Activated CD8-positive, alpha-beta memory T cell treated with anti-CD3 and anti-CD28 coated beads, Interleukin-2, amount 50 U/mL, for 24 hours (primary cell): ENCODE measurements at regions not wholly inside any gene's neighbourhood (a gene's known extent, or its start where the extent isn't known, plus 50 kb on each side); places are given as distances from the start of the nearest gene placed in this dataset.

ENCODE experiments used
- DNase-seq: peaks from one replicate; pipeline ENCODE4 v3.0.0-alpha.2; 2020; ENCODE audit errors: extremely low read depth

DNA sequence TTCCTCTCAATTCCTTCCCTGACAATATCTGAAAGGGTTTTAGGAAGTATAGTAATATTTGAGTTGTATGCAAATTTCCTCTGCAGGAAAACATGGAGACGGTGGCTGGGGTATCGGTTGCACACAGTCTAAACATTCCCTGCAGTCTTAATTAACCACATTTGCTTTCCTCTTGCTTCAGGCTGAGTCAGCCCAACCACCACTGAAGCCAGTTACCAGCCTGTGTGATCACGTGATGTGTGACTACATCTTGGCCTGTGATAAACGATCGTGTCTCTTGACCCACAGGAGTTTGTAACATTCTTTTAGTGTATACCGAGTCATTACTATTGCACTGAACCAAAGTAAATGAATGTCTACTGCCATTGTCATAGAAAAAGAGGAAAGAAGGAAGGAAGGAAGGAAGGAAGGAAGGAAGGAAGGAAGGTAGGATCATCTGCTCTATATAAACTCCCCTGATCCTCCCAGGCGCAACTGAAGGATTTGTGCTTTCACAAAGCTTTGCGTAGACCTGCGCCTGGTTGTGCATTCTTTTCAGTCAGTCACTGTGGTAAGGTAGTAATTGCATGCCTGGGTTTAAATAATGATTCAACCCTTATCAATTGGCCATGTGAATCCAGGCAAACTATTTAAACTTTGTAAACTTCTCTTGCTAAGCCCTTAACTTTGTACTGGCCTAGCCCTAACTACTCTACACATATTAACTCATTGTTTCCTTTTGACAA, 280.6 kb upstream of the SALL1 start:
- no peak for DNase-seq

DNA sequence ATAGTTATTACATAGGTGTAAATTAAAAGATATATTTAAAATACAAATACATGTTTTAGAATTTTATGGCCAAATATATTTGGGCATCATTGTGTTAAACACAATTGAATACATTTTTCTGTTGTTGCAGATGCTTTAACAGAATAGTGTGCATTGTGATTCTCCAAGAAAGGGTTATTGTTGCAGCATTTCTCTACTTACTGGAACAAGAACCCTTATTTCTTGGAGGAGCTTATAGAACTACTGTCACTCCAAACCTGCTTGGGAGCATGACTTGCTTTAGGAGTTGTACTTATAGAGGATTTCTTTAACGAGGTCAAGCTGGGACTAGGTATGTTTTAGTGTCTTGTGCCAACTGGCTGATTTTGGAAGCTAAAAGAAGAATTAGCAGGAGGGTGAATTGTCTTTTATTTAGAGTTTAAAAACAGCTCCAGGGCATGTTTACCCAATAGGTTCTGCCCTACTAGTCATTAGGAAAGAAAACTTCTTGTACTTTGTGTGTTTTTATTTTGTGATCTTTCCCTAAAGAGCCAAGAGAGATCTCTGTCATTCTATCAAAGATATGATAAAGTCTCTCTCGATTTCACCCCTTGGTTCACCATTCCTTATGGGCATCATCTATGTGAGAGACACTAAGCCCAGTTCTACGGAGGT, 279.8 kb upstream of the SALL1 start:
- no peak for DNase-seq

DNA sequence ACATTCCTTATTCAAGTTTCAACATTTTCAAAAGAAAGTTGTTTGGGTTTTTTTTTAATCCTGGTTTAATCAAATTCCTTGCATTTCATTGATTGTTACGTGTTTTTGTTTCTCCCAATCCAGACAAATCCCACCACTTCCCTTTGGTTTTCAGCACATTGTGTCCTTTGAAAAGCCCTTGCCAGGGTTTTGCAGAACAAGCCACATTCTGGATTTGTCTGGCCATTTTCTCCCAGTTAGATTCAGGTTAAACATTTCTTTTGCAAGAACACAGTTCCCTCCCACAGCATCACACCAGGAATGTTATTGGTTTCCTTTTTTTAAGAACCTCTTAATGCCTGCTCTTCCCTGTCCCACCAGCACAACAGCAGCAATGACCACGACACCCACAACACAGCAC, 278.0 kb upstream of the SALL1 start:
- no peak for DNase-seq

DNA sequence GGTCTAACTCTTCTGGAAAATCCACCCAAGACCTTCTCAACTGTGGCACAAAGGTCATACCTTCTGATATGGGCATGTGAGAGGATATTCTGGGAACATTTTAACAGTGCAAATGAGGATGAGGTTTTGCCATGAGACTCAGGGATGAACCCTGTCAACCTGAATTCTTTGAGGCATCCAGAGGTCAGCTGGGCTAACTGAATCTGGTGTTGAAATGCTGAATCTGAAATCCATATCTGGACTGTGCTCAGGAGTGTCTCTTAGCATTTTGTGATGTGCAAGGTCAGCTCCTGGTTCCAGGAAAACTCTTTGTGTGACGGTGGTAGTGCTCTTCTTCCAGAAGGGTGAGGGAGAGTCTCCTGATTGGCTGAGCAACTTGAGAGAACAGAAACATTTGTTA, 276.0 kb upstream of the SALL1 start:
- no peak for DNase-seq

DNA sequence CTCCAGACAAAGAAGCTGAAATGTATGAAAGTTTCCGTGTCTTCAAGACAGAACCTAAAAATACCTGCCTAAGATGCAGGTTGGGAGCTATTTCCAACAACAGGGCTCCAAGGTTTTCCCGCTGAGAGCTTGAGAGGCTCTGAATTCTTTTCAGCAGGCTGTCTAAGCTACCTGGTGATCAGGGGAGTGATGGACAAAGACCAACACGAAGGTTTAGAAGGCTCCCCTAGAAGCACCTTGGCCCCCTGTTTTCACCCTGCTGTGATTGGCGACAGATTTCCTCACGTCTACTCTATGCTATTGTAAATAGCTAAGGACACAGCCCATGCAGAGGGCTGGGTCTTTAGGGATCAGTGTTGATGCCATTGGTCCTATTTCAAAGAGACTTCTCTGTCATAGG, 275.2 kb upstream of the SALL1 start:
- DNase-seq: no peak

DNA sequence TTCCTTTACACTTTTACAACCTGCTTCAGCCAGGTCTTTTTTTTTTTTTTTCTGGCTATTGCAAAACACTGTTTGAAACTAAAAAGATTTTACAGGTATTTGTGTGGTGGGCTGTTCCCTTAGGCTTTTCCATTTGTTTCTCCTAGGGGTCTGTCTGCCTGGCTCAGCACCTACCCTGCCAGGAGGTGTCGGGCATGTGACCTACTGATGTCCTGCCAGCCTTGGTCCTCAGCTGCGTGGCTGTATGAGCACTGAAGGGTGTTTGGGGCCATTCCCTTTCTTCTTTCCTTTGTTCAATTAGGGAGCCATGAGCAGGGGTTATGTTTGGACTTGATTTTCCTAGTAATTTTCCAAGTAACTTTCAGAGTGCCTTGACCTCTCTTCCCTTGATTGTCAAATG, 269.2 kb upstream of the SALL1 start:
- no peak for DNase-seq

DNA sequence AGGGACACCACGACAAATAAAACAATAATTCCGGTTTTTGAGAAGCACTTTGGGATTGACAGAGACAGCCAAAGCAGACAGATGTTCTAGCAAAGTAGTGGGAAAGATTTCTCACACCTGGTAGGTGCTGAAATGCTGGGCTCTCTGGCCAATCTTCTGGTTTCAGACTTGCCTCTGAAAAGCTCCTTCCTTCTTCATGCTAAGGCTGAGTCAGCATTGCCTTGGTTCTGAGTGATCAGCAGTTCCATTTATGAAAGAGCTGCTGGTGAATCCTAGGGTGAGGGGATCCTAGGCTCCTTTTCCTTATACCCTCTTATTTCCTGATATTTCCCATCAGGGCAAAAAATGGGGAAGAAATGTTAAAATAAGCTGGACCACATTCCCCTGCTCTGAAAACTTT, 268.7 kb upstream of the SALL1 start:
- no peak for DNase-seq

DNA sequence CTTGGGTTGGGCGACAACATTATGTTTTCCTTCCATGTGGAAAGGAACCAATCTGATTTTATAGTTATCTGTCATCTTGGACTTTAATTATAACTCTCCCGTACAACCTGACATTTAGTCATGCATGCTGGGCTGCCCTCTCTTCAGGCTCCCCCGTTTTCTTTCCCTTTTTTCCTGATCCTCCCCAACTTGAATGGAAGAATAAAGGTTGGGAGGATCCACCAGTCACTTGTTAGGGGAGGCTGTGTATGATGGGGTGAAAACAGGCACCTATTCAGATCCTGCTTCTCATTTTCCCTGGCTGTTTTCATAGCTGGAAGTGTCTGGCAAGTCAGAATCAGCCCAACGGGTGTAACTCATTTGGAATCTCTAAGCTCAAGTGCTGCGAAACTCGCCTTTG, 267.2 kb upstream of the SALL1 start:
- DNase-seq: no peak

DNA sequence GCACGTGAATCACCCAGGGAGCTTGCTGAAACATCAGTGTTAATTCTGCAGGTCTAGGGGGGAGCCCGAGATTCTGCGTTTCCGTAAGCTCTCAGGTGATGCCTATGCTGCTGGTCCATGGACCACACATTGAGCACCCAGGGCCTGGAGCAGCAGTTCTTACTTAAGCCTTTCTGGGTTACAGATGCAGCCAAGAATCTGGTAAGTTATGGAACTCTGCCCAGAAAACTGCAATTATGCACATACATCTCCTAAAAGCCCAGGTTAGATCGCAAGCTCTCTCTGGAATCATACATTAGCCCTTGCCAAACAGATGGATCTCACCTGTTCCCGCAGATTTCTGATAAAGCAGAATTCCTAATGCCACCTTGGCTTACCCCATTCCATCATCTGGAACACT, 265.9 kb upstream of the SALL1 start:
- no peak for DNase-seq

DNA sequence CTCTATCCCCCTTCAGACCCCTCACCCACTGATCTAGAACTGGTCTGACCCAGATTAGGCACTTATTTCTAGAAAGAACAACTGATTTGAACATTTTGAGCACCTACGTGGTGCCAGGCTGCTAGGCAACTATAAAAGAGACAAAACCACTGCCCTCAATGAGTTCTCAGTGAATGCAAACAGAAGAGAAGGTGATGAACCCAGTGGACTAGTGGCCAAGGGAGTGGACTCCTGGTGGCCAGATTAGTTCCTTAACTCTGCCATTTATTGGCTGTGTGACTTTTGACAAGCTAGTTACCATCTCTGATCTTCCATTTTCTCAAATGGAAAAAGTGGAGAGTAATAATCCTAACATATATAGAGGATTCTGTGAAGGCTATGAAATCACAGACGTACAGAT, 259.1 kb upstream of the SALL1 start:
- DNase-seq: no peak

DNA sequence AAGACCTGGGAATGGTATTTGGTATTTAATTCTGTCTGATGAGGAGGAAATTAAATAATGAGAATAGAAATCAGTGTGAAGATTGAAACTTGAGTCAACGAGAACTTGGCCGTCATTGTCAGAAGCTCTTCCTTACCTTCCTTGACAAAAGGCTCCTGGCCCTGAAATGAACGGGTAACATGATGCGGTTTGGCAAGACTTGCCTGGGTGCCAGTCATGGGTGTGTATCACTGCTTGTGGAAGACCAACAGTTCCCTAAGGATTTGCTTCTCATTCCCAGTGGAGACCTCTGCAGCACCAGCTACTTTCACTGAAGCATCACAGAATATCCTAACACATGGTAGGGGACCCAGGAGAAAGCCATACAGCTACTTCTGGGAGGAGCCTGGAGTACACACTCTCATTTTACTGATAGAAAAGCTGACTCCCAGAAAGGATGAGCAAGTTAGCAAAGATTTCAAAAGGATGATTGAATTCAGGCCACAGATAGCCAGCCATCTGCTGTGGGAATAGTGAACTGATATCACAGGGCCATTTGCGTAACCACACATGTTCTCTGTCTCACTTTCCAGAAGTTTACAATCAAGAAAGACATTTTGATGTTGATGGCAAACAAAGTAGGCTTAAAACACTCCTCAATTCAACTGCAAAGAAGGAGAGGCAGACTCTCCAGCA, 258.1 kb upstream of the SALL1 start:
- DNase-seq: no peak

DNA sequence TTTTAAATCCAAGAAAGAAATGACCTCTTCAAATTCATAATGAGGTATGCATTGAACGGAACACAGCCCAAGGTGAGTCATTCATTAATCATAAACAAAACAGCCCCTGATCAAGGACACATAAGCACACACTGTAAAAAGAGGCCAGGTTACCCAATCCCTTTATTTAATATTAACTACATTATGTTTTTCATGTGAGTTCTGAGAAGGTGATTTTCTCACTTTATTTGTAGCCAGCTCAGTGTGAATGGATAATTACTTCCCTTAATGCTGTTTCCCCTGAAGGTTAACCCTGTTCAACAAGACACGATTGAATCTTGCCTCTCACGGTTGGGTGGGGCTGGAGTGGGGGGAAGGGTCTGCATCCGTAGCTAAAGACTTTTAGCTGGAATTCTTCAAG, 257.3 kb upstream of the SALL1 start:
- no peak for DNase-seq

DNA sequence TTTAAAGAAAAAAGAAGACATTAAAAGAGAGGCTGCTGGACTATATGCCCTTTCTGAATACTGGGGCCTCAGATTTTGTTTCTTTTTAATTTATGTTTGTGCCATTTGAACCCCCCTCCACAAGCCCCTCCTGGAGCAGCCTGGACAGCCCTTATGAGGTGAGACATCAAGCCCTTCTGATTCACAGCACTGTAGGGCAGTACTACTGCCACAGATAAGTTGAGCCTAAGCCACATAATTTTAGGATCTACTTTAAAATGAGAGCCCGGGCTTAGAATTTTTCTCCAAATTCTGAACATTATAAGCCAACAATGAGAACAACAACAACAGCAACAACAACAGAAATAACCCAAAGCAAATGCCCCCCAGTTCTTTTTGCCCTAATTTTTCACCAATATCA, 256.9 kb upstream of the SALL1 start:
- DNase-seq: no peak

DNA sequence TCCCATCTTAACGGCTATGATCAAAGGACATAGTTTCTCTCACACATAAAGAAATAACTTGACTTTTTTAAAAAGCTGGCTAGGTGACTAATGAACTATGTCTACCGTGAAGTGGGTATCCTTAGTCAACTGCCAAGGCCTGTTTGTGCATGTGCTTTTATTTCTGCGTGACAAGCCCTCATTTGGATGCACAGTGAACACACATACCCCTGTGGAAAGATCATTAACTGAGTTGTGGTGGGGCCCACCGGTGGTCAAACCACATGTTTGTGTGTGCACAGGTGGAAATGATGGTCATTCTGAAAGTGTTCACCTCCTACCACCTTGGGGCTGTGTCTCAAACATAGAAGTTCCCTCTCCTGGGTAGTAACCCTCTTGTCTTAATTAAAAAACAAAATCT, 256.1 kb upstream of the SALL1 start:
- DNase-seq: no peak

DNA sequence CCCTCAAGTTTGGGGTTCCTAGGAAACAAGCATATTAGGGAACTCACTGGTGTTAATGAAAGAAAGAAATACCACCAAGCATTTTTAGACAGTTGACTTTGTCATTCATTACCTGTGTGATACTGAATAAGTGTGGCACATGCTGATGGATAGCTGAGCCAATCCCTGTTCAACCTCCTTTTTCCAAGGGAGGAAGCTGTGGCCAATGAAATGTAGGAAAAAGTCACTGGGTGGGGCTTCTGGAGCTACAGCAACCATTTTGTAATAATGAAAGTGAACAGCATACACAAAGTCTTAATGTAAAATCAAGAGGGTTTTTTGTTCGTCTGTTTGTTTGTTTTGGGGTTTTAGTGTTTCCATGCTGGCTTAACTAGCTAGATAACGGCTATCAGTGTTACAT, 254.3 kb upstream of the SALL1 start:
- no peak for DNase-seq

DNA sequence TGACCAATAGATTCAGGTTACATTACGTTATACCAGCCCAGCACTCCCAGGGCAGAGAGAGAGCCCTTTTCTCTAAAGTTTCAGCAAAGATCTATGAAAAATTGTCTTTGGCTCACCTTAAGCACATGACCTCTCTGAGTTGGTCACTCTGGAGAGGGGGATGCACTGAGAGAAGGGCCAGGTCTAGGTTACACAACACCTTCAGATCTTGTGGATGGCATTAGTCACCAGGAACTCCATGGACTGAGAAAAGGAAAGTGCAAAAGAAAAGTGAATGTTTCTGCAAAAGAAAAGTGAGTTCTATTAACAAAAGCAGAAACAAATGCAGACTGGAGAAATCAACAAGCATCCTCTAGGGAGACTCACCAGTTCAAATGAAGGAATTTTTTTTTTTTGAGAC, 253.3 kb upstream of the SALL1 start:
- no peak for DNase-seq

DNA sequence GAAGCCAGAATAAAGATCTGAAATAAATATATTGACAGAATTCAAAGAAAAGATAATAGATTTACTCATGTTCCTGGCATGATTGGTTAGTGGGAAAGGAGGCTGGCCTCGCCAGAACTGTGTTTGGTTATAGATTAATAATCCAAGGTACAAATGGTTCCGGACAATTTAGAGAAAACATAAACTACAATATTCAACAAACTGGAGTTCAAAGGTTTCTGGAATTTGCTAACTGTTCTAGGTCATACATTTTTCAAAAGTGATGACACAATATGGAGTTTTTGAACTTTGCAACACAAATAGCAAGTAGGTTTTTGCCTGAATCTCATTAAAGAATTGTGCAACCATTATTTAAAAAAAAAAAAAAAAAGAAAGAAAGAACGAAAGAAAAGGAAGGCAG, 251.7 kb upstream of the SALL1 start:
- DNase-seq: no peak

DNA sequence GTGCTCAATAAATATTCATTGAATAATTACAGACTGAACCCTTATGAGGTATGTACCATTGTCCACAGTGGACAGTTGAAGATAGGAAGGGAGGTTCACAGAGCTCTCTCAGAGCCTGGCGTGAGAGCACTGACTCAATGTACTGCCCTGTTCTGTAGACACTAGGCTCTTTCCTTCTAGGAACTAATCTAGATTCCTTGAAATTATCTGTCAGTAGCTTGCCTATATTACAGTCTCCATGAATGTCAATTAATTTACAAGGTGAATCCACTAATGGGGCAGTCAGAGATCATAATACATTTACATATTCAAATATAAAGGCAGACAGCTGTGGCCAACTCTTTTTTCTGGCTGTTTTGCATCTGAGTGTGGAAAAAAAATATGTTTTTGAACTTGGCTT, 251.2 kb upstream of the SALL1 start:
- DNase-seq: no peak

DNA sequence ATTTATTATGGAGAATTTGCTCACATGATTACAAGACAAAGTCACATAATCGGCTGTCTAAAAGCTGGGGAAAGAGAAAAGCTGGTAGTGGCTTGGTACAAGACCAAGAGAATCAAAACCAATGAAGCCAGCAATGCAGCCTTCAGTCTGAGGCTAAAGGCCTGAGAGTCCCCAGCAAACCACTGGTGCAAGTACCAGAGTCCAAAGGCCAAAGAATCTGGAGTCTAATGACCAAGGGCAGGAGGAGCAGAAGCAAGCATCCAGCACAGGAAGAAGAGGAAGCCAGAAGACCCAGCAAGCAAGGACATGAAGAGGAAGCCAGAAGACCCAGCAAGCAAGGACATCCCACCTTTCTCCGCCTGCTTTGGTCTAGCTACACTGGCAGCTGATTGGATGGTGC, 250.6 kb upstream of the SALL1 start:
- DNase-seq: no peak

DNA sequence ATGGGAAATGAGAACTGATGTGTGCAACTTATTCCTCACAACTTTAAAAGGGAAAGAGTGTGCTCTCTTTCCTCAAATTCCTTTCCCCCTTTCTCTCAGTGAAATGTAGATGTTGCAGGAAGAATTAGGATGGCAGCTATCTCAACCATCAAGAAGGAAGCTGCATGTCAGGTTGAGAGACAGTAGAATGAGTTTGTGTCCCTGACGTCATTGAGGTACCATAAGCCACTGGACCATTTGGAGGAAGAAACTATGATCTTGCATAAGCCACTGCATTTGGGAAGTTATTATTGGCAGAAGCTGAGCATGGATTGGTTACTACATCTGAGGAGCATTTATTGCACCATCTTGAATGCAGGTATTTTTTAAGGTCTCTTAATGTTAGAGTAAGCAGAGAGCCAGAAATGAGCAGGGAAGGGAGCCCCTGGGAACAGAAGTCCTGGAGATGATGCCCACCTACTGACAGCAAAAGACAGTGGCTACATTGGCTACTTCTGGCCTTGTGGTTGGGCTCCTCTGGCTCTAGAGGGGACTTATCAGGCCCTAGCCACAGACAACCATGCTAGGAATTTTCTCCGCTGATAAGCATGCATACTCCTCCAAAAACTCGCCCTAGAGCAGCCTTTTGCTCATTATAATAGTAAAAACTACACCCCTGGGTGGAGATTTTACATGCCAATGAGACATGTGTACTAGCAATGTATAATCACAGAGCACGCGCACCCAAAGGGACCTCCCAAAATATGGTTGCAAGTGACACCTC, 249.0 kb upstream of the SALL1 start:
- no peak for DNase-seq

DNA sequence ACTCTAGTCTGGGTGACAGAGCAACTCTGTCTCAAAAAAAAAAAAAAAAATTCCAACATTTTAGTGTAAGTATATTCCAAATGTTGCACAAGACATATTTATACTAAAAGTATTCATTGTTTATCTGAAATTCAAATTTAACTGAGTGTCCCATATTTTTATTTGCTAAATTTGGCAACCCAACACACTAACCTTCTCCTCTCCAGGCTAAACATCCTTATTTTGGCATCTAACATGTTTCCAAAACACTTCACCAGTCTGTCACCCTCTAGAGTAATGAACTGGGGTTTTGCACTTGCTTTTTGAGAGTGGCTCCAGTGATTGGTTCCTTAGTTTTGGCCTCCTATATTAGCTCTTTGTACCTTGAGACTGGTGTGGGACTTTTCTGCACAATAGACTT, 243.4 kb upstream of the SALL1 start:
- no peak for DNase-seq

DNA sequence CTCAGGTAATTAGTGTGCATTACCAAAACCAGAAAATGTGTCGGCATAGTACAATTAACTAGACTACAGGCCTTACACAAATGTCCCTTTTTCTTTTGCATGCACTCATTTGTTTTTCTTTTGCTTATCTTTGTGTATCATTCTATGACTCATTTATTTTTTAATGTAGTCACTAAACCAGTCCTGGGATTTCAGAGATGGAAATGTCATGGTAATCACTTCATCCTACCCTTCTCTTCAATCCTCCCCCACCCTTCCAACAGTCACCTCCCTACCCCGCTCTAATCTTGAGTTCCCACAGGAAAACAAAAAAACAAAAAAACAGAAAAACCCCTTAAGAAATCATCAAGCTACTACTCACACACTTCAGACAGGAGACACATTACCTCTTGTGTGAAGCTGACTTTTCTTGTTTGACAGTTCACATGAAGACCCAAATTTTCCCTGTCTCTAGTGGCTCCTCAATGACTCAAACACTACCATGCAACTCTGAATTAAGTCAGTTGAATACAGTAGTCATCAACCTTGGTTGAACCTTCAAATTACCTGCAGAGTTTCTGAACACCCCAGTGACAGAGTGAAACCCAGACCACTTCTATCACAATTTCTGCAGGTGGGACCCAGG, 242.4 kb upstream of the SALL1 start:
- no peak for DNase-seq
